ENCODE measurements at regions not wholly inside any gene's neighbourhood (a gene's known extent, or its start where the extent isn't known, plus 50 kb on each side); places are given as distances from the start of the nearest gene placed in this dataset.
"Not testable (repeated sequence)": the region's sequence is repeated elsewhere in the genome, so short reads cannot be mapped to it uniquely, and the experiment has no call there.

DNA sequence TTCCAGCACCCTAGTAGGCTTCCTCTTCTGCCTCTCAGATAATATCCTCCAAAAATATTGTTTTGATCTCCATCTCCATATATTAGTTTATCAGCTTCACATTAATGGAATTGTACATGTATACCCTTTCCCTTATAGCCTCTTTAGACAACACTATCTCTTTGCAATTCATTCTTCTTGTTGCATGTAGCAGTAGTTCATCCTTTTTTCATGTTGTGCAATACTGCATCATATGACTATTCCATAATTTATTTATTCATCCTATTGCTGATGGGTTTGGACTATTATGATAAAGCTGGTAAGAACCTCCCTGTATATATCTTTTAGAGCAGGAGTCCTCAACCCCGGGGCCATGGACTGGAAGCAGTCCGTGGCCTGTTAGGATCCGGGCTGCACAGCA, 148.2 kb upstream of the FAT1 start:
- Histone ChIP-seq H3K4ac (ENCODE audit: low read depth, low read length) (no peak overlapping the region), H3K36me3 (ENCODE audit: control insufficient read depth, insufficient read depth, low read length) (no peaks in the 10 kb centered on the region), H4K8ac (ENCODE audit: low read depth in 2 of 2, low read length in 2 of 2) (no peak overlapping the region), H3K23ac (ENCODE audit: low read depth, low read length) (no peak overlapping the region), H2AFZ (replicated peaks; ENCODE audit: low read length, poor library complexity) (no peak overlapping the region), H3K4me3 (ENCODE audit: insufficient read depth, low read depth, low read length) (no peak overlapping the region), H3K14ac (replicated peaks; ENCODE audit: low read depth, low read length) (no peak overlapping the region), H2AK5ac (ENCODE audit: low read depth, low read length) (no peak overlapping the region), H3K56ac (ENCODE audit: extremely low read depth, insufficient read depth, low read length) (no peak overlapping the region), H2BK120ac (ENCODE audit: low read depth, low read length) (no peak overlapping the region), H4K91ac (ENCODE audit: insufficient read depth, low read depth, low read length) (no peak overlapping the region), H3K9ac (ENCODE audit: low read depth, low read length) (no peak overlapping the region), H3K9me1 (ENCODE audit: insufficient read depth, low read length) (no peaks in the 10 kb centered on the region), H2BK5ac (ENCODE audit: low read depth, low read length, poor library complexity, severe bottlenecking) (no peak overlapping the region), H4K5ac (ENCODE audit: low read depth, low read length) (no peak overlapping the region), H4K20me1 (ENCODE audit: insufficient read depth, low read length) (no peaks in the 10 kb centered on the region), H3K4me1 (ENCODE audit: control insufficient read depth, insufficient read depth, low read length) (no peaks in the 10 kb centered on the region), H3K27ac (ENCODE audit: insufficient read depth, low read length) (no peak overlapping the region), H3K9me3 (ENCODE audit: control insufficient read depth, insufficient read depth, low read length) (no peaks in the 10 kb centered on the region; the same call in 1 of the 2 replicates), H3K18ac (ENCODE audit: low read depth, low read length) (no peak overlapping the region), H3K79me1 (ENCODE audit: low read depth in 1 of 2, low read length in 2 of 2) (no peaks in the 10 kb centered on the region), H3K4me2 (ENCODE audit: low read depth, low read length) (no peak overlapping the region), H2AK9ac (replicated peaks; ENCODE audit: low read depth, low read length, poor library complexity) (no peak overlapping the region), H2BK20ac (ENCODE audit: low read depth, low read length) (no peak overlapping the region), H3K27me3 (ENCODE audit: control insufficient read depth, insufficient read depth, low read length) (no peaks in the 10 kb centered on the region), H2BK15ac (ENCODE audit: low read depth, low read length) (no peak overlapping the region)
- no CpG with 5 or more reads among the region's 3 CpGs for WGBS, 2 experiments (ENCODE audit: extremely low coverage in 2 of 2, insufficient read length in 1 of 2)
- no TSS peak for BruUV-seq (replicated peaks)
- dilution Hi-C loops (cut with HindIII; ENCODE audit: low sequenced_read_pairs, unreplicated experiment), result no loop called here
- intact Hi-C loops (cut with micrococcal nuclease), result no loop called here
- DNase-seq (no peak), ATAC-seq (ENCODE audit: low read depth) (no peak)
- POLR2A ChIA-PET (ENCODE audit: unreplicated experiment), result no interaction called here
- TF ChIP-seq MAZ (IDR thresholded peaks at IDR 0.05; ENCODE audit: borderline replicate concordance, low read depth, low read length) (no peak), RAD21 (IDR thresholded peaks at IDR 0.05; ENCODE audit: low read length) (no peak), NFE2L2 (IDR thresholded peaks at IDR 0.05; ENCODE audit: low read depth, low read length) (no peak), CEBPB (IDR thresholded peaks at IDR 0.05; ENCODE audit: low read depth, low read length) (peak; percentile 76), RCOR1 (IDR thresholded peaks at IDR 0.05; ENCODE audit: insufficient replicate concordance, low read length) (no peak), BHLHE40 (IDR thresholded peaks at IDR 0.05; ENCODE audit: low read depth, low read length) (no peak), POLR2A (IDR thresholded peaks at IDR 0.05; ENCODE audit: low read depth, low read length) (no peak)
- TF ChIP-seq, protein P1, sequence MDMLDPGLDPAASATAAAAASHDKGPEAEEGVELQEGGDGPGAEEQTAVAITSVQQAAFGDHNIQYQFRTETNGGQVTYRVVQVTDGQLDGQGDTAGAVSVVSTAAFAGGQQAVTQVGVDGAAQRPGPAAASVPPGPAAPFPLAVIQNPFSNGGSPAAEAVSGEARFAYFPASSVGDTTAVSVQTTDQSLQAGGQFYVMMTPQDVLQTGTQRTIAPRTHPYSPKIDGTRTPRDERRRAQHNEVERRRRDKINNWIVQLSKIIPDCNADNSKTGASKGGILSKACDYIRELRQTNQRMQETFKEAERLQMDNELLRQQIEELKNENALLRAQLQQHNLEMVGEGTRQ (IDR thresholded peaks at IDR 0.05; ENCODE audit: low read depth, low read length), result no peak
- in situ Hi-C loops (cut with MboI; ENCODE audit: low sequenced_read_pairs), result no loop called here
- CTCF ChIA-PET, result no interaction called here

DNA sequence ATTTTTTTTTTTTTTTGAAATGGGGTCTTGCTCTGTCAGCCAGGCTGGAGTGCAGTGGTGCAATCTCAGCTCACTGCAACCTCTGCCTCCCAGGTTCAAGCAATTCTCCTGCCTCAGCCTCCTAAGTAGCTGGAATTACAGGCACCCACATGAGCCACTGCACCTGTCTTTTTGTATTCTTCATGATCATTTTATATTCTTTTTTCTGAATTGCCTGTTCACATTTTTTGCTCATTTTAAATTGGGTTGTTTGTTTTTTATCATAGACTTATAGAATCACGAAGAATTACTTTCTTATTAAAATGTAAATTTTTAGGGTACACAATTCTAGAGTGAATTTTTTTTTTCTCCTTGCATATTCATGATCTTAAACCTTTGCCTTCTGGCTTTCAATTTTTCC, 149.4 kb upstream of the FAT1 start:
- H3K56ac ChIP-seq (ENCODE audit: extremely low read depth, insufficient read depth, low read length); H3K4me2 ChIP-seq (ENCODE audit: low read depth, low read length); H3K14ac ChIP-seq (replicated peaks; ENCODE audit: low read depth, low read length); H2BK15ac ChIP-seq (ENCODE audit: low read depth, low read length); H3K4me3 ChIP-seq (ENCODE audit: insufficient read depth, low read depth, low read length); H3K9me1 ChIP-seq (ENCODE audit: insufficient read depth, low read length); DNase-seq; H2AK9ac ChIP-seq (replicated peaks; ENCODE audit: low read depth, low read length, poor library complexity); H2AK5ac ChIP-seq (ENCODE audit: low read depth, low read length); H3K27me3 ChIP-seq (ENCODE audit: control insufficient read depth, insufficient read depth, low read length); H4K20me1 ChIP-seq (ENCODE audit: insufficient read depth, low read length); H3K9ac ChIP-seq (ENCODE audit: low read depth, low read length); in situ Hi-C loops (cut with MboI; ENCODE audit: low sequenced_read_pairs); H4K8ac ChIP-seq (ENCODE audit: low read depth in 2 of 2, low read length in 2 of 2); H3K36me3 ChIP-seq (ENCODE audit: control insufficient read depth, insufficient read depth, low read length); H3K27ac ChIP-seq (ENCODE audit: insufficient read depth, low read length); H3K23ac ChIP-seq (ENCODE audit: low read depth, low read length); H4K5ac ChIP-seq (ENCODE audit: low read depth, low read length); CTCF ChIA-PET; H3K4ac ChIP-seq (ENCODE audit: low read depth, low read length); H3K4me1 ChIP-seq (ENCODE audit: control insufficient read depth, insufficient read depth, low read length); intact Hi-C loops (cut with micrococcal nuclease); H4K91ac ChIP-seq (ENCODE audit: insufficient read depth, low read depth, low read length); H2BK5ac ChIP-seq (ENCODE audit: low read depth, low read length, poor library complexity, severe bottlenecking); H3K79me1 ChIP-seq (ENCODE audit: low read depth in 1 of 2, low read length in 2 of 2); BruUV-seq (replicated peaks); dilution Hi-C loops (cut with HindIII; ENCODE audit: low sequenced_read_pairs, unreplicated experiment); H2BK20ac ChIP-seq (ENCODE audit: low read depth, low read length); H3K18ac ChIP-seq (ENCODE audit: low read depth, low read length); ATAC-seq (ENCODE audit: low read depth); H2BK120ac ChIP-seq (ENCODE audit: low read depth, low read length); H2AFZ ChIP-seq (replicated peaks; ENCODE audit: low read length, poor library complexity); H3K9me3 ChIP-seq (ENCODE audit: control insufficient read depth, insufficient read depth, low read length): not testable (repeated sequence)
- no CpG with 5 or more reads among the region's 1 CpG for WGBS, 2 experiments (ENCODE audit: extremely low coverage in 2 of 2, insufficient read length in 1 of 2)
- POLR2A ChIA-PET (ENCODE audit: unreplicated experiment), result interaction anchor here (0.6 kb wide), 1 partner anchor 938 kb away, joined by 5 read pairs; no protein-coding TSS in a partner anchor
